WI38 (cell line): ENCODE measurements at regions not wholly inside any gene's neighbourhood (a gene's known extent, or its start where the extent isn't known, plus 50 kb on each side); places are given as distances from the start of the nearest gene placed in this dataset.

Experiments
- H3K4me3 ChIP-seq: 2 replicates; pipeline ENCODE4 v1.5.1; 2011; ENCODE audit warnings: low read depth, mild to moderate bottlenecking, control low read depth, low read length
- TF ChIP-seq, protein P1 (sequence below): IDR thresholded peaks from 2 replicates; pipeline ENCODE4 v1.5.1; 2012; ENCODE audit warnings: low read depth, mild to moderate bottlenecking, control low read depth, low read length

DNA sequence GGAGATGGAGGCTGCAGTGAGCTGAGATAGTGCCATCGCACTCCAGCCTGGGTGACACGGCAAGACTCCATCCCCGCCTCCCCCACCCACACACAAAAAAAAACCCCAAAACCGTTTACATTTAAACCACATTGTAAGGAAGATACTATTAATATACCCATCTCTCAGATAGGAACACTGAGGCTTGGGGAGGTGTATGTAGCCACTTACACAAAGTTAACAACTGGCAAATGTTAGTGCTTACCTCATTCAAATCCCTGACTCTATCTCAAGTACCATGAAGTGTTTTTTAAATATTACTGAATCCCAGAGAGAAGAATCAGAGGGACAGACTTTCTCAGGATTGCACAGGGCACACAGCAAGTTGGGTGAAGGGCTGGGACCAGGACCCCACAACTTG is 164.5 kb downstream of the MIAT start:
- TF ChIP-seq, protein P1, sequence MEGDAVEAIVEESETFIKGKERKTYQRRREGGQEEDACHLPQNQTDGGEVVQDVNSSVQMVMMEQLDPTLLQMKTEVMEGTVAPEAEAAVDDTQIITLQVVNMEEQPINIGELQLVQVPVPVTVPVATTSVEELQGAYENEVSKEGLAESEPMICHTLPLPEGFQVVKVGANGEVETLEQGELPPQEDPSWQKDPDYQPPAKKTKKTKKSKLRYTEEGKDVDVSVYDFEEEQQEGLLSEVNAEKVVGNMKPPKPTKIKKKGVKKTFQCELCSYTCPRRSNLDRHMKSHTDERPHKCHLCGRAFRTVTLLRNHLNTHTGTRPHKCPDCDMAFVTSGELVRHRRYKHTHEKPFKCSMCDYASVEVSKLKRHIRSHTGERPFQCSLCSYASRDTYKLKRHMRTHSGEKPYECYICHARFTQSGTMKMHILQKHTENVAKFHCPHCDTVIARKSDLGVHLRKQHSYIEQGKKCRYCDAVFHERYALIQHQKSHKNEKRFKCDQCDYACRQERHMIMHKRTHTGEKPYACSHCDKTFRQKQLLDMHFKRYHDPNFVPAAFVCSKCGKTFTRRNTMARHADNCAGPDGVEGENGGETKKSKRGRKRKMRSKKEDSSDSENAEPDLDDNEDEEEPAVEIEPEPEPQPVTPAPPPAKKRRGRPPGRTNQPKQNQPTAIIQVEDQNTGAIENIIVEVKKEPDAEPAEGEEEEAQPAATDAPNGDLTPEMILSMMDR: no peak
- H3K4me3 ChIP-seq: no peak overlapping the region

DNA sequence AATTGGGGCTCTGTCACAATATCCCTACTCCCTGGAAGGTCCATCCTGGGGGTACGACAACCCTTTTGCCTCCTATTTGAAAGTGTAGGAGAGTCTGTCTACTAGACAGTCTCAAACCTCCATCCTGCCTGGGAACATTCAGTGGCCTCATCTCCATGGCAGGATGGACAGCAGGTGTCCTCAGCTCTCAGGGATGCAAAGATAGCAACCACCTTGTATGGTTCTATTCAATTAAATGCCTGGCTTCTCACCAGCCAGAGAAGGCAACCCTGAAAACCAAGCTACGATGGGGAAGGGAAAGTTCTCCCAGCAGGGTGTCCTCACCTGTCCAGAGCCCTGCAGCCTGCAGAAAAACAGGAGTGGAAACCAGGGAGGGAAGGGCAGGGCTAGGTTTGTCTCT is 164.9 kb downstream of the MIAT start:
- TF ChIP-seq, protein P1: no peak
- H3K4me3 ChIP-seq: no peak overlapping the region

DNA sequence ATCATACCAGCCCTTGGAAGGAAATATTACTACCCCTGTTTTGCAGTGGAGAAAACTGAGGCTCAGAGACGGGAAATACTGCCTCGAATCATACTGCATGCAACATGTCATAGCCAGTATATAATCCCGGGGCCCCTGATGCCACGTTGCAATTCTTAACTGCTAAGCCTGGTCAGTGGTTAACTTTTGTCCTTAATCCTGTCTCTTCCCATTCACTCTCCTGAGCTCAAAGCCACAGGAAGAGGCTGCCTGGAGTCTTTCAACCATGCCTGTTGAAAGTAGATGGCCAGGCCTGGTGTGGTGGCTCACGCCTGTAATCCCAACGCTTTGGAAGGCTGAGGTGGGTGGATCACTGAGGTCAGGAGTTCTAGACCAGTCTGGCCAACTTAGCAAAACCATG is 166.6 kb downstream of the MIAT start:
- TF ChIP-seq, protein P1: no peak
- H3K4me3 ChIP-seq: no peak overlapping the region

DNA sequence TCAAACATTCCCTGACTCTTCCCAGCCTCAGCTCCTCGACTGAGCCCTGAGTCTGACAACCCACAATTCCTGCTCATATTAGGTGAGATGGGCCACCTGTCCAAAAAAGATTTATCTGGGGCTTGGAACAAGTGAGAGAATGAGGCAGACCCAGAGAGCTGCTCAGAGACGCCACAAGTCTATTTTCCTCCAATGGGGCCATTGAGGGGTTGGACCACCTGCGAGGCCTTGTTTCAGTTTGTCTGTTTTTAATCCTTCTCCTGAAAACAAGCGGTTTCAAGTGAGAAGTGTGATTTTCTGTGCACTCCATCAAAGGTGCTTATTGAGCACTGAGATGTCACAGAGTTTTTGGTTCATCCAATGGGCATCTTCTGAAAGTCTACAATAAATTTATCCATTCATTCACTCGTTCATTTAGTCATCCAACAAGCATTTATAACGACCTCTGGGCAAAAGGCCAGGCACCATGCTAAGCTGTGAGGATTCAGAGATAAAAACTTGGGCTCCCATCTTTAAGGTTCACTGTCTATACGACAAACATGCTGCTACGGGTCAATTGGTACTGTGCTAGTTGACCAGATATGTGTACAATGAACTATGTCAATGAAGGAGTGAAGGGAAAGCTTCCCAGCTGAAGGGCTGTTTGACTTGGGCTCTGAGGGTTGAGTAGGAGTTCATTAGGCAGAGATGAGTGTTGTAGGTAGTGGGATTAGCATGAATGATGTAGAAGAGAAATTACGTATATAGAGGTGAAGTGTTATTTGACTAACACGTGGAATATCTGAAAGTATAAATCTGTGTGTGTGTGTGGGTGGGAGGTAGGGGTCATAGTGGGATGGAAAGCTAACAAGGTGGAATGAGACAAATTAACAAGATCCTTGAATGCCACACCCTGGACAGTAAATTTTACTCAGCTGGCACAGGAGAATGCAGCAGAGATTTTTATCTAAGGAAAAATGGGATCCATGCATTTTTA is 168.9 kb downstream of the MIAT start:
- TF ChIP-seq, protein P1: no peak
- no peak overlapping the region for H3K4me3 ChIP-seq

DNA sequence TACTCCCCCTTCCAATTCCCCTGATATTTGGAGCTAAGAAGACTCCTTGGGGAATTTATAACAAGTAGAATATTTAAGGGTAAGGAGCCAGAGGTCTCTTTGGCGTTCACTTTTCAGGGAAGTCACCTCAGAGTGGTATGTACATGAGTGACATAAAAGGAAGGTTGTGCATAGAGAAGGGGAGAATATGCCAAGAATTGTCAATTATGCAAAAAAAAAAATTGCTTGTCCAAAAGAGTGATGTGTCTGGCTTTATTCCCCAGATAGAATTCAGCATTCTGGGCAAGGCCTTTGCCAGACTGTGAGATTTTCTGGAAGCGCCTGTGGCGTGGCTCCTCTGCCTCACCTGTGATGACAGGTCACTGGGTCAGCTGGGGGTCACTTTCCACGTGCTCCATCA is 170.2 kb downstream of the MIAT start:
- H3K4me3 ChIP-seq: no peak overlapping the region
- TF ChIP-seq, protein P1: no peak

DNA sequence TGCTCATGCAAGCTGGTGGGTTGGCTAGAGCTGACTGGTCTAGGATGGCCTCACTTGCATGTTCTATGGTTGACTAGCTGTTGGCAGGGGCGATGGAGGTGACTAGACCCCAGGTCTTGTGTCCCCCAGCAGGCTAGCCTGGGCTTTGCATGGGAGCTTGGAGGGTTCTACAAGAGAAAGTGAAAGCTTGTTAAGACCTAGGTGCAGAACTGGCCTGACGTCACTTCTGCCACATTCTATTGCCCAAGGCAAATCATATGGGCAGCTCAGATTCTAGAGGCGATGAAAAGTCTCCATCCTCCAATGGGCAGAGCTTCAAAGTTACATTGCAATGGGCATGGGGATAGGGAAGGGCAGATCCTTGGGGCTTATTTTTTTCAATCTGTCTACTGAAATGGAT is 170.9 kb downstream of the MIAT start:
- TF ChIP-seq, protein P1: no peak
- H3K4me3 ChIP-seq: no peak overlapping the region

DNA sequence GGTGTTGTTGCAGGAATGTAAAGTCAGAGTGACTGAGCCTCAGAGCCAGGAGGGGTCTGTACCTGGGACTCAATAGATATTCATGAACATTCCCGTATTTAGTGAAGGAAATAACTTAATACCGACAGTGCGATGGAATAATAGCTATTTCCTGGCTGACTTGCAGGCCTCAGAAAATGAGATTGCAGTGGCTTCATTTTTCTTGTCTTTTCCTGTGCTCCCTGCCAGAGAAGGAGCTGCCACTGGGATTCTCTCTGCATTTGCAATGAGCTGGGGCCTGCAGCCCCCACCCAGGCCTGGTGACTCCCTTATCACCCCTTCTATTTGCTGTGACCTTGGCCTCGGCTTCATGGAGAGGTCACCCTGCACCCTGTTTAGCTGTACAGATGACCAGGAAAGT is 173.4 kb downstream of the MIAT start:
- no peak overlapping the region for H3K4me3 ChIP-seq
- TF ChIP-seq, protein P1: no peak
